Colonic mucosa (tissue), 4 donors: ENCODE measurements at regions not wholly inside any gene's neighbourhood (a gene's known extent, or its start where the extent isn't known, plus 50 kb on each side); places are given as distances from the start of the nearest gene placed in this dataset.

ENCODE experiments used
- DNase-seq: peaks from one replicate; pipeline ENCODE4 v3.0.0-alpha.2; 2020
- H3K27ac ChIP-seq: fragments of 200-600 bp; one replicate; pipeline ENCODE4 v1.8.0; 2021
- H3K27me3 ChIP-seq: fragments of 200-600 bp; one replicate; pipeline ENCODE4 v1.8.0; 2021
- H3K36me3 ChIP-seq: fragments of 200-600 bp; one replicate; pipeline ENCODE4 v1.8.0; 2021
- H3K4me1 ChIP-seq: fragments of 200-600 bp; one replicate; pipeline ENCODE4 v1.8.0; 2021; ENCODE audit warnings: mild to moderate bottlenecking
- H3K4me3 ChIP-seq: fragments of 200-600 bp; one replicate; pipeline ENCODE4 v1.8.0; 2021
- H3K9ac ChIP-seq, 2 donors: one replicate each; pipeline ENCODE4 v1.7.0; 2013; ENCODE audit warnings: control low read depth in 2 of 2, low read depth in 2 of 2, low read length in 2 of 2
- H3K9me3 ChIP-seq: fragments of 200-600 bp; one replicate; pipeline ENCODE4 v1.8.0; 2021
- CTCF ChIP-seq: fragments of 200-600 bp; IDR thresholded peaks from one replicate; pipeline ENCODE4 v1.8.0; 2022; ENCODE audit warnings: antibody characterized with exemption, mild to moderate bottlenecking
- intact Hi-C: fragments of 100-400 bp; cut with DNase I; formaldehyde crosslinking; loops from one replicate; pipeline ENCODE4 v1.14.1; 2022
- donor health status: healthy.
- donor health status: DM: no; HTN: no; CAD: no.
- donor health status: DM: no; HTN: no; CAD: no.

- intact Hi-C loops: no loop called here
- Histone ChIP-seq H3K27ac (no peak overlapping the region), H3K9me3 (no peaks in the 10 kb centered on the region), H3K36me3 (no peaks in the 10 kb centered on the region), H3K4me3 (no peak overlapping the region), H3K9ac (no peak overlapping the region), H3K27me3 (no peaks in the 10 kb centered on the region), H3K4me1 (no peaks in the 10 kb centered on the region)
- no peak for TF ChIP-seq CTCF
- DNase-seq: no peak
These were observed 446.5 kb upstream of the ACVR2A start for GRCh38 chr2:147398301-147398700.

GRCh38 chr2:147396890-147397289, 447.9 kb upstream of the ACVR2A start:
- TF ChIP-seq CTCF: no peak
- no peak overlapping the region for H3K27ac ChIP-seq
- no peaks in the 10 kb centered on the region for H3K4me1 ChIP-seq
- no peaks in the 10 kb centered on the region for H3K36me3 ChIP-seq
- no peak overlapping the region for H3K9ac ChIP-seq
- H3K27me3 ChIP-seq: no peaks in the 10 kb centered on the region
- no peaks in the 10 kb centered on the region for H3K9me3 ChIP-seq
- H3K4me3 ChIP-seq: no peak overlapping the region
- no peak for DNase-seq
- intact Hi-C loops: no loop called here

GRCh38 chr2:147394179-147394790, 450.5 kb upstream of the ACVR2A start:
- no peak for DNase-seq
- no peak overlapping the region for H3K27ac ChIP-seq
- no peaks in the 10 kb centered on the region for H3K4me1 ChIP-seq
- intact Hi-C loops: no loop called here
- H3K36me3 ChIP-seq: no peaks in the 10 kb centered on the region
- TF ChIP-seq CTCF: no peak
- H3K9ac ChIP-seq: no peak overlapping the region
- no peak overlapping the region for H3K4me3 ChIP-seq
- no peaks in the 10 kb centered on the region for H3K27me3 ChIP-seq
- H3K9me3 ChIP-seq: no peaks in the 10 kb centered on the region

- H3K9me3 ChIP-seq: no peaks in the 10 kb centered on the region
- H3K4me3 ChIP-seq: no peak overlapping the region
- no peaks in the 10 kb centered on the region for H3K4me1 ChIP-seq
- no peaks in the 10 kb centered on the region for H3K36me3 ChIP-seq
- no peak overlapping the region for H3K9ac ChIP-seq
- H3K27me3 ChIP-seq: no peaks in the 10 kb centered on the region
- no peak for DNase-seq
- intact Hi-C loops: no loop called here
- TF ChIP-seq CTCF: no peak
- no peak overlapping the region for H3K27ac ChIP-seq
These were observed 452.6 kb upstream of the ACVR2A start for GRCh38 chr2:147392180-147392579.

- TF ChIP-seq CTCF: no peak
- Histone ChIP-seq H3K27ac (no peak overlapping the region), H3K27me3 (no peaks in the 10 kb centered on the region), H3K4me3 (no peak overlapping the region), H3K36me3 (no peaks in the 10 kb centered on the region), H3K9me3 (no peaks in the 10 kb centered on the region), H3K9ac (no peak overlapping the region), H3K4me1 (no peaks in the 10 kb centered on the region)
- no peak for DNase-seq
- intact Hi-C loops: no loop called here
These were observed 454.4 kb upstream of the ACVR2A start for GRCh38 chr2:147390475-147390874.

GRCh38 chr2:147389218-147389617, 455.6 kb upstream of the ACVR2A start:
- no peaks in the 10 kb centered on the region for H3K36me3 ChIP-seq
- H3K9me3 ChIP-seq: no peaks in the 10 kb centered on the region
- TF ChIP-seq CTCF: no peak
- H3K27me3 ChIP-seq: no peaks in the 10 kb centered on the region
- H3K4me3 ChIP-seq: no peak overlapping the region
- intact Hi-C loops: no loop called here
- no peak overlapping the region for H3K27ac ChIP-seq
- no peaks in the 10 kb centered on the region for H3K4me1 ChIP-seq
- no peak for DNase-seq
- H3K9ac ChIP-seq: no peak overlapping the region
